Osteocyte (in vitro differentiated cells): ENCODE measurements at regions not wholly inside any gene's neighbourhood (a gene's known extent, or its start where the extent isn't known, plus 50 kb on each side); places are given as distances from the start of the nearest gene placed in this dataset.

ENCODE experiments used
- DNase-seq: peaks from one replicate; pipeline ENCODE4 v3.0.0; 2021; ENCODE audit warnings: mixed read lengths; ENCODE audit not compliant: unreplicated experiment; ENCODE audit errors: extremely low spot score
- H3K27ac Mint-ChIP-seq: one replicate; pipeline ENCODE4 v1.8.0; 2021; ENCODE audit warnings: mild to moderate bottlenecking, mixed read lengths; ENCODE audit not compliant: unreplicated experiment
- H3K27me3 Mint-ChIP-seq: one replicate; pipeline ENCODE4 v1.8.0; 2021; ENCODE audit warnings: mixed read lengths; ENCODE audit not compliant: unreplicated experiment
- H3K36me3 Mint-ChIP-seq: one replicate; pipeline ENCODE4 v1.8.0; 2021; ENCODE audit warnings: mixed read lengths; ENCODE audit not compliant: unreplicated experiment
- H3K4me1 Mint-ChIP-seq: one replicate; pipeline ENCODE4 v1.8.0; 2021; ENCODE audit warnings: mixed read lengths; ENCODE audit not compliant: unreplicated experiment
- H3K4me3 Mint-ChIP-seq: one replicate; pipeline ENCODE4 v1.8.0; 2021; ENCODE audit warnings: mild to moderate bottlenecking, moderate library complexity, mixed read lengths; ENCODE audit not compliant: unreplicated experiment
- H3K9me3 Mint-ChIP-seq: one replicate; pipeline ENCODE4 v1.8.0; 2021; ENCODE audit warnings: mixed read lengths; ENCODE audit not compliant: unreplicated experiment
- CTCF ChIP-seq: fragments of 200-600 bp; sonication (generic); IDR thresholded peaks from 2 replicates; pipeline ENCODE4 v1.5.0; 2021; ENCODE audit warnings: antibody characterized with exemption, mild to moderate bottlenecking, moderate library complexity

DNA sequence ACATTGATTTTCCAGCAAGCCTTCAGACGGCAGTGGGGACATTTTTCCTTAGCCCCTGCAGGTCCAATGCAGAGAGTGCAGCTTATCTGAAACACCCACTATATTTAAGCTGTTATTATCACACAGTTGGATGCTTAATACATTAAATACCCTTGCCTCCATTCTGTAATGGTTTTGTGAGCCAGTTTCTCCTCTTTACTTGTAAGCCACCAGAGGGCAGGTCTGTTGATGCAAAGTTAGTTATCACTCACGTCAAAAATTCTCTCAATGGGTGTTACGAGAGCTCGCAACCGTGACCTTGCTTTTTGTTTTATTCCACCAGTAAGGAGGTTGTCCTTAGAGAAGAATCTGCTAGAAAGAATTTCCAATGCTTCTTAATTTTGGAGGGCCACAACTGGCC, 189.8 kb downstream of the INSIG2 start:
- Mint-ChIP-seq H3K27ac (no peak overlapping the region), H3K4me1 (no peaks in the 10 kb centered on the region), H3K4me3 (no peak overlapping the region), H3K27me3 (no peaks in the 10 kb centered on the region), H3K36me3 (no peaks in the 10 kb centered on the region), H3K9me3 (no peaks in the 10 kb centered on the region)
- no peak for DNase-seq
- TF ChIP-seq CTCF, result no peak

DNA sequence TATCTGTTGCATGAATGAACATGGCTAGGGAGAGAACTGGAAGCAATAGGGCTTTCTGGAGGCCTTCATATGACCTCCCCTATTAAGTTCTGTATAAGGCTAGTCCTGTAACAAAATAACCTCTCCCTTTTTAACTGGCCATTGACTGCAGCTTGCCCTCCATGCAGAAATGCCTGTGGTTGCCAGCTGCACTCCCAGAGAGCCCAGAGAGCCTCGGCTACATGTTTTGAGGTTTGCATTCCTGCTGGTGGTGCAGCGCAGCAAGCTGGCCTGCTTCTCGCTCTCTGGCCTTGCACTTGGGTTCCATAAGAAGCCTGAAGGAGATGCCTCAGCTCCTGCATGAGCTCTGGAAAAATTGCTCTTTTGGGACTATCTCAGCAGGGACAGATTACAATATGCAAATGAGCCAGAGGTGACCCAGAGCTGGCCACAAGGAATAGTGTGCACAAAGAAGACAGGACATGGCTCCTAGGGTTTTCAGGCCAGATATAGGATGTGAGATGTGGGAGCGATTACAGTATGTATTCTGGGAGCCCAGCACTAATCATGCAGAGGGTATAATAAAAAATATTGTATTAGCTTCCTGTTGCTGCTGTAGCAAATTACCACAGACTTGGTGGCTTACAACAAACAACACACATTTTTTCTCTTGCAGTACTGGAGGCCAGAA, 186.7 kb downstream of the INSIG2 start:
- Mint-ChIP-seq H3K9me3 (no peaks in the 10 kb centered on the region), H3K27ac (no peak overlapping the region), H3K4me1 (no peaks in the 10 kb centered on the region), H3K36me3 (no peaks in the 10 kb centered on the region), H3K4me3 (no peak overlapping the region), H3K27me3 (no peaks in the 10 kb centered on the region)
- TF ChIP-seq CTCF, result no peak
- DNase-seq, result no peak

- Mint-ChIP-seq H3K27me3 (no peaks in the 10 kb centered on the region), H3K36me3 (no peaks in the 10 kb centered on the region), H3K27ac (no peak overlapping the region), H3K4me1 (no peaks in the 10 kb centered on the region), H3K4me3 (no peak overlapping the region), H3K9me3 (no peaks in the 10 kb centered on the region)
- DNase-seq, result peak; percentile 59
- TF ChIP-seq CTCF, result no peak
These were observed 184.1 kb downstream of the INSIG2 start for GRCh38 chr2:118272391-118272790.

- H3K36me3 Mint-ChIP-seq, result no peaks in the 10 kb centered on the region
- H3K27me3 Mint-ChIP-seq, result no peaks in the 10 kb centered on the region
- no peaks in the 10 kb centered on the region for H3K9me3 Mint-ChIP-seq
- no peak overlapping the region for H3K4me3 Mint-ChIP-seq
- TF ChIP-seq CTCF, result no peak
- peak; percentile 65 for DNase-seq
- no peak overlapping the region for H3K27ac Mint-ChIP-seq
- H3K4me1 Mint-ChIP-seq, result no peaks in the 10 kb centered on the region
These were observed 181.3 kb downstream of the INSIG2 start for GRCh38 chr2:118269408-118270051.

GRCh38 chr2:118268268-118268667, 180.0 kb downstream of the INSIG2 start:
- TF ChIP-seq CTCF, result no peak
- Mint-ChIP-seq H3K27me3 (no peaks in the 10 kb centered on the region), H3K4me1 (no peaks in the 10 kb centered on the region), H3K9me3 (no peaks in the 10 kb centered on the region), H3K36me3 (no peaks in the 10 kb centered on the region), H3K4me3 (no peak overlapping the region), H3K27ac (no peak overlapping the region)
- DNase-seq, result no peak
